GM12878 (cell line): ENCODE measurements at regions not wholly inside any gene's neighbourhood (a gene's known extent, or its start where the extent isn't known, plus 50 kb on each side); places are given as distances from the start of the nearest gene placed in this dataset.

Experiments used
- ATAC-seq: fragments of 200-7000 bp; cut with Tn5 transposase; 3 replicates; pipeline ENCODE4 v1.9.1; 2020; ENCODE audit warnings: mild to moderate bottlenecking, moderate library complexity
- BruUV-seq: library from RNA; stranded (reverse); fragments of 400-500 nt; replicated peaks from 2 replicates; lab custom pipeline; 2021; lab: Mats Ljungman, UMichigan
- CTCF ChIA-PET: fragments of 300-600 bp; sonication (Branson Sonifier 250); formaldehyde crosslinking; extraction: SDS; loops from one replicate; lab custom pipeline; 2021; ENCODE audit warnings: inconsistent platforms; lab: Yijun Ruan, JAX
- POLR2A ChIA-PET: fragments of 350-600 bp; formaldehyde crosslinking; extraction: SDS; loops from one replicate; lab custom pipeline; 2021; ENCODE audit warnings: inconsistent platforms; lab: Charles Lee
- RAD21 ChIA-PET: fragments of 300-600 bp; sonication (Branson Sonifier 250); formaldehyde crosslinking; loops from one replicate; lab custom pipeline; 2023; ENCODE audit warnings: antibody characterized with exemption; ENCODE audit not compliant: unreplicated experiment; lab: Charles Lee
- SMC1A ChIA-PET: fragments of 300-600 bp; sonication (Branson Sonifier 250); formaldehyde crosslinking; loops from one replicate; lab custom pipeline; 2023; ENCODE audit not compliant: unreplicated experiment, uncharacterized antibody; lab: Charles Lee
- DNase-seq: peaks from one replicate; pipeline ENCODE4 v3.0.0-alpha.2; 2011; ENCODE audit warnings: low read depth, low spot score
- FAIRE-seq: peaks from 3 replicates; lab custom pipeline; 2011; peaks lifted over from hg19 to GRCh38; lab: Jason Lieb, UNC
- H2AFZ ChIP-seq: 2 replicates; pipeline ENCODE4 v1.6.0; 2011; ENCODE audit warnings: low read depth, low read length, control low read depth; ENCODE audit not compliant: control insufficient read depth
- H3K27ac ChIP-seq: 2 replicates; pipeline ENCODE4 v1.5.1; 2011; ENCODE audit warnings: control low read depth; ENCODE audit not compliant: control insufficient read depth, insufficient read depth
- H3K27me3 ChIP-seq, 2 experiments: replicated peaks in 1 of 2; 2 replicates each; pipeline versions ENCODE4 v1.6.0 to v1.6.1; 2011; ENCODE audit warnings: low read length in 1 of 2; ENCODE audit not compliant: control insufficient read depth in 2 of 2, insufficient read depth in 2 of 2
- H3K36me3 ChIP-seq, 2 experiments: 2 replicates each; pipeline ENCODE4 v1.5.1; 2011; ENCODE audit warnings: low read length in 1 of 2; ENCODE audit not compliant: control insufficient read depth in 2 of 2, insufficient read depth in 2 of 2
- H3K4me1 ChIP-seq: 2 replicates; pipeline ENCODE4 v1.6.1; 2011; ENCODE audit warnings: mild to moderate bottlenecking, low read length, moderate library complexity, mixed read lengths; ENCODE audit not compliant: control insufficient read depth, insufficient read depth
- H3K4me2 ChIP-seq: 2 replicates; pipeline ENCODE4 v1.6.0; 2011; ENCODE audit warnings: control low read depth; ENCODE audit not compliant: control insufficient read depth, insufficient read depth
- H3K4me3 ChIP-seq: fragments of 200-600 bp; sonication (generic); 2 replicates; pipeline ENCODE4 v1.5.1; 2016
- H3K79me2 ChIP-seq: 2 replicates; pipeline ENCODE4 v1.6.0; 2011; ENCODE audit warnings: low read length; ENCODE audit not compliant: control insufficient read depth, insufficient read depth
- H3K9ac ChIP-seq: 2 replicates; pipeline ENCODE4 v1.8.0; 2011; ENCODE audit warnings: low read length, control low read depth, mixed read lengths; ENCODE audit not compliant: control insufficient read depth, insufficient read depth
- H3K9me3 ChIP-seq: replicated peaks from 3 replicates; pipeline ENCODE4 v1.5.1; 2011; ENCODE audit warnings: mild to moderate bottlenecking, low read length; ENCODE audit not compliant: control insufficient read depth, insufficient read depth
- H4K20me1 ChIP-seq: 2 replicates; pipeline ENCODE4 v1.6.0; 2011; ENCODE audit not compliant: control insufficient read depth, insufficient read depth
- ATF3 ChIP-seq: IDR thresholded peaks from 2 replicates; pipeline ENCODE4 v1.6.1; 2011; ENCODE audit warnings: low read depth, mild to moderate bottlenecking, low read length, moderate library complexity, borderline replicate concordance; ENCODE audit errors: extremely low read depth
- EGR1 ChIP-seq, 2 experiments: IDR thresholded peaks; 1 replicate in 1 of 2; 2 replicates in 1 of 2; pipeline ENCODE4 v1.6.1; 2011 to 2012; ENCODE audit warnings: low read depth in 2 of 2, low read length in 2 of 2, borderline replicate concordance in 1 of 2, mild to moderate bottlenecking in 1 of 2, moderate library complexity in 1 of 2
- IRF4 ChIP-seq: IDR thresholded peaks from 2 replicates; pipeline ENCODE4 v1.6.1; 2011; ENCODE audit warnings: low read depth, low read length
- IRF5 ChIP-seq: fragments of 450-650 bp; IDR thresholded peaks from 2 replicates; pipeline ENCODE4 v1.6.1; 2017; ENCODE audit warnings: borderline replicate concordance
- MTA3 ChIP-seq: IDR thresholded peaks from 2 replicates; pipeline ENCODE4 v1.6.1; 2012; ENCODE audit warnings: low read length, inconsistent platforms, borderline replicate concordance
- MYC ChIP-seq: IDR thresholded peaks from 2 replicates; pipeline ENCODE4 v1.6.1; 2011; ENCODE audit warnings: mild to moderate bottlenecking, low read length, moderate library complexity, inconsistent platforms; ENCODE audit not compliant: insufficient read depth, insufficient replicate concordance, insufficient read length, severe bottlenecking
- NFYA ChIP-seq: IDR thresholded peaks from 2 replicates; pipeline ENCODE4 v1.6.1; 2011; ENCODE audit warnings: low read depth, mild to moderate bottlenecking, low read length, improper control_type of control experiment, borderline replicate concordance
- NFYB ChIP-seq: IDR thresholded peaks from 2 replicates; pipeline ENCODE4 v1.6.1; 2011; ENCODE audit warnings: low read depth, mild to moderate bottlenecking, low read length, improper control_type of control experiment, moderate library complexity; ENCODE audit not compliant: insufficient read depth
- RELA ChIP-seq: fragments of 450-650 bp; IDR thresholded peaks from 2 replicates; pipeline ENCODE4 v1.8.0; 2014; ENCODE audit warnings: borderline replicate concordance; ENCODE audit not compliant: partially characterized antibody
- REST ChIP-seq: IDR thresholded peaks from 2 replicates; pipeline ENCODE4 v1.6.1; 2012; ENCODE audit warnings: mild to moderate bottlenecking, low read depth, low read length
- SIN3A ChIP-seq: IDR thresholded peaks from 2 replicates; pipeline ENCODE4 v1.6.1; 2012; ENCODE audit warnings: low read depth, low read length, improper control_type of control experiment
- SPI1 ChIP-seq: IDR thresholded peaks from 2 replicates; pipeline ENCODE4 v1.6.1; 2011; ENCODE audit warnings: low read depth, mild to moderate bottlenecking, low read length, moderate library complexity, borderline replicate concordance; ENCODE audit not compliant: insufficient read depth
- SREBF2 ChIP-seq: IDR thresholded peaks from 2 replicates; pipeline ENCODE4 v1.6.1; 2012; ENCODE audit warnings: mild to moderate bottlenecking, low read length
- SUZ12 ChIP-seq: fragments of 200-600 bp; sonication (generic); IDR thresholded peaks from one replicate; pipeline ENCODE4 v1.6.1; 2018; ENCODE audit warnings: antibody characterized with exemption, mild to moderate bottlenecking; ENCODE audit not compliant: unreplicated experiment
- TBL1XR1 ChIP-seq: IDR thresholded peaks from 2 replicates; pipeline ENCODE4 v1.6.1; 2012; ENCODE audit warnings: low read depth, low read length, improper control_type of control experiment
- ZBTB33 ChIP-seq: fragments of 450-650 bp; IDR thresholded peaks from 2 replicates; pipeline ENCODE4 v1.6.1; 2017; ENCODE audit warnings: mild to moderate bottlenecking
- ZNF207 ChIP-seq: fragments of 450-650 bp; IDR thresholded peaks from 2 replicates; pipeline ENCODE4 v1.6.1; 2014; ENCODE audit warnings: antibody characterized with exemption, mild to moderate bottlenecking, borderline replicate concordance
- ZNF384 ChIP-seq: IDR thresholded peaks from 2 replicates; pipeline ENCODE4 v1.6.1; 2012; ENCODE audit warnings: low read depth, mild to moderate bottlenecking, low read length, improper control_type of control experiment, borderline replicate concordance
- WGBS: methylation state at CpG from one replicate; pipeline ENCODE4 v1.1.6; 2016; ENCODE audit warnings: low lambda C conversion rate; ENCODE audit not compliant: insufficient replicate concordance, insufficient coverage; ENCODE audit errors: missing lambda C conversion rate; 5-methylcytosine and 5-hydroxymethylcytosine counted together
- in situ Hi-C: fragments of 300-500 bp; cut with MboI; formaldehyde crosslinking; loops from 9 replicates; pipeline ENCODE4 v1.14.3; 2018; ENCODE audit warnings: mixed read lengths
- intact Hi-C: fragments of 100-400 bp; cut with micrococcal nuclease; formaldehyde crosslinking; loops from one replicate; pipeline ENCODE4 v1.14.2; 2022; ENCODE audit not compliant: unreplicated experiment

- Histone ChIP-seq H3K4me1 (no peaks in the 10 kb centered on the region), H4K20me1 (no peaks in the 10 kb centered on the region), H3K9ac (no peak overlapping the region), H3K79me2 (no peaks in the 10 kb centered on the region), H3K9me3 (no peaks in the 10 kb centered on the region), H2AFZ (no peak overlapping the region), H3K27me3 (no peaks in the 10 kb centered on the region), H3K4me3 (no peak overlapping the region), H3K4me2 (no peak overlapping the region), H3K27ac (no peak overlapping the region), H3K36me3 (no peaks in the 10 kb centered on the region)
- POLR2A ChIA-PET: interaction anchor here (0.6 kb wide), 1 partner anchor 454 kb away, joined by 3 read pairs; no protein-coding TSS in a partner anchor
- DNase-seq (no peak), ATAC-seq (no peak), FAIRE-seq (no peak)
- SMC1A ChIA-PET: interaction anchor here (0.7 kb wide), 1 partner anchor 320 kb away, joined by 3 read pairs; no protein-coding TSS in a partner anchor
- intact Hi-C loops: no loop called here
- RAD21 ChIA-PET: no interaction called here
- WGBS: 42% methylated on average over 5 of the region's 5 CpGs
- CTCF ChIA-PET: interaction anchor here (2.0 kb wide), 1 partner anchor 9 kb away, joined by 6 read pairs; no protein-coding TSS in a partner anchor
- in situ Hi-C loops: no loop called here
- BruUV-seq: no TSS peak
- no peak for TF ChIP-seq NFYB
- no peak for TF ChIP-seq SUZ12
- TF ChIP-seq MYC: no peak
- TF ChIP-seq REST: no peak
- no peak for TF ChIP-seq IRF5
- no peak for TF ChIP-seq MTA3
- TF ChIP-seq ZBTB33: no peak
- no peak for TF ChIP-seq SREBF2
- no peak for TF ChIP-seq TBL1XR1
- no peak for TF ChIP-seq SPI1
- TF ChIP-seq ZNF207: no peak
- no peak for TF ChIP-seq EGR1 (IDR thresholded peaks at IDR 0.05; ENCODE audit: borderline replicate concordance in 1 of 2, low read depth in 2 of 2, low read length in 2 of 2)
- no peak for TF ChIP-seq RELA
- TF ChIP-seq ATF3: no peak
- no peak for TF ChIP-seq IRF4
- no peak for TF ChIP-seq SIN3A
- no peak for TF ChIP-seq ZNF384
- no peak for TF ChIP-seq NFYA
Observed at GRCh38 chr4:14446904-14447303, 555.4 kb upstream of the CPEB2 start.
